GM21447 (cell line): ENCODE measurements at regions not wholly inside any gene's neighbourhood (a gene's known extent, or its start where the extent isn't known, plus 50 kb on each side); places are given as distances from the start of the nearest gene placed in this dataset.
"Not testable (repeated sequence)": the region's sequence is repeated elsewhere in the genome, so short reads cannot be mapped to it uniquely, and the experiment has no call there.

ENCODE experiments used
- ATAC-seq: cut with Tn5 transposase; IDR thresholded peaks from one replicate; pipeline ENCODE4 v1.9.1; 2021; ENCODE audit not compliant: unreplicated experiment

DNA sequence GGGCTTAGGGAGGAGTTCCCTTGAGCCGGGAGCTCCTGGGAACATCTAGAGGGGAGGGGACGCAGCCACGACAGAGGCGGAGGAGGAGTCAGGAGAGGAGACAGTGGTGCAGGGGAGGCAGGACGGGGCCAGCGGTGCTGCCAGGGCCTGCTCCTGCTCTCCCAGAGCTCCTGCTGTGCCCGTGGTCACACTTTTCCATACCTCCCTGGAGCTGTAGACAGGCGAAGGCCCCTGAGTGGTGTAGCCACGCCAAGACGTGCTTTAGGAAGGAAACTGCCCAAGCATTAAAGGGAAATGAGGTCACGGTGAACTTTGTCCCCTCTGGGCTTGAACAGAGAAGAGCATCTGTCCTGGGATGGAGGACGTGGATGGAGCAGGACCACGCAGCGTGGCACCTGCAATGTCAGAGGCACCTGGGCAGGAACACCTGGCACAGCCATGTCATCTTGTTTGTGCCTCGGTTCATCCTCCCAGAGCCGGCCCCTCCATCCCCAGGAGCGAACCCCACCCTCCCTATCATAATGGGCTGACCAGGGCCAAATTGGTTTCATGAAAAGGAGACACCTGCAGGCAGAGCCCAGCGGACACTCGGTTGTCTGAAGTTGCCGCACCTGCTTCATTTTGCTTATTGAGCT lies 239.5 kb upstream of the SFSWAP start:
- ATAC-seq: no peak

DNA sequence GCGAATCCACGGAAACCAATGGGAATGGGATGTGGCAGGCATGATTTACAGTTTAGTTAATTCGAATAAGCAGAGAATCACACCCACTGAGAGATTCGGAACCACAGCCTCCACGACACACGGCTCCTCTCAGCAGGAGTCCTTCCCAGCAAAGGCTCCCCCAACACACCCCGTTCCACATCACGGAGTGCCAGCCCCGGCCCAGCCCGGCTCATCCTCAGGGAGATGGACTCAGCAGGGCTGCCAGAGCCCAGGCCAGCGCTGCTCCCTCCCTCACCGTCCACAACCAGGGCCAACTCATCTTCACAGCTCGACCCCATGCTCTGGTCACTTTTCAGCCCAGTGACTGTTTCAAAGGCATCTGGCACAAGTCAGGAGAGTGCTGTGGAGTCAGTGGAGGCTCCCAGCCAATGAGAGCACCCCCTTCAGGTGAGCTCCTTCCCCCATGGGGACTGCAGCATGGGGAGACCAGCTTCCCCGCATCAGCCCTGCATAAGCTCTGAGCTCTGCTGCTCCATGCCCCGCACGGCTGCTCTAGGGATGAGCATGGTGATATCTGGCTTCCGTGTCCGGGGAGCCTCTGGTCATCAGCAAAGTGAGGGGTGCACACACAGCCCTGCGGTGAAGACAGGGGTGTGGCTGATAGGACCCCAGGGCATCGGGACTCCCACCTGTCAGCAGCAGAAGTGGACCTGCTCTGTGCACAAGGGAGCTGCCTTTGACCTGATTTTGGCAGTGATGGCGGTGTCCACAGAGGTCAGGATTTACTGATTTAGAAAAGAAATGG lies 238.8 kb upstream of the SFSWAP start:
- no peak for ATAC-seq

DNA sequence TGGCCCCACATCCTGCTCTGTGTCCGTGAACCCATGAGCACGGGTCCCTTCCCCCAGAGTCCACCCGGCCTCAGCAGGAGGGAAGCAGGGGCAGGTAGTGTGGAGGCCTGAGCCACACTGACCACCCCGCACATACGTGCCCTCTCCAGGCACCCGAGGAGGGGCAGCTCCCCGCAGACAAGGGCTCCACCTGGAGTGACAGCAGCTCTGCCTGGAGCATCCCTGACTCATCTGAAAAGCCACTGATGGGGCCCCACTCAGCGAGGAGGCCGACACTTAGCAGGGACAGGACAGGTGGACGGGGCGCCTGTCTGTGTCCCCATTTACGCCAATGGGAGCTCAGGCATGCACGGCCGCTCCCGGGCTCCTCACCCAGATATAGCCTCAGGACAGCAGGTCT lies 237.6 kb upstream of the SFSWAP start:
- ATAC-seq: no peak

DNA sequence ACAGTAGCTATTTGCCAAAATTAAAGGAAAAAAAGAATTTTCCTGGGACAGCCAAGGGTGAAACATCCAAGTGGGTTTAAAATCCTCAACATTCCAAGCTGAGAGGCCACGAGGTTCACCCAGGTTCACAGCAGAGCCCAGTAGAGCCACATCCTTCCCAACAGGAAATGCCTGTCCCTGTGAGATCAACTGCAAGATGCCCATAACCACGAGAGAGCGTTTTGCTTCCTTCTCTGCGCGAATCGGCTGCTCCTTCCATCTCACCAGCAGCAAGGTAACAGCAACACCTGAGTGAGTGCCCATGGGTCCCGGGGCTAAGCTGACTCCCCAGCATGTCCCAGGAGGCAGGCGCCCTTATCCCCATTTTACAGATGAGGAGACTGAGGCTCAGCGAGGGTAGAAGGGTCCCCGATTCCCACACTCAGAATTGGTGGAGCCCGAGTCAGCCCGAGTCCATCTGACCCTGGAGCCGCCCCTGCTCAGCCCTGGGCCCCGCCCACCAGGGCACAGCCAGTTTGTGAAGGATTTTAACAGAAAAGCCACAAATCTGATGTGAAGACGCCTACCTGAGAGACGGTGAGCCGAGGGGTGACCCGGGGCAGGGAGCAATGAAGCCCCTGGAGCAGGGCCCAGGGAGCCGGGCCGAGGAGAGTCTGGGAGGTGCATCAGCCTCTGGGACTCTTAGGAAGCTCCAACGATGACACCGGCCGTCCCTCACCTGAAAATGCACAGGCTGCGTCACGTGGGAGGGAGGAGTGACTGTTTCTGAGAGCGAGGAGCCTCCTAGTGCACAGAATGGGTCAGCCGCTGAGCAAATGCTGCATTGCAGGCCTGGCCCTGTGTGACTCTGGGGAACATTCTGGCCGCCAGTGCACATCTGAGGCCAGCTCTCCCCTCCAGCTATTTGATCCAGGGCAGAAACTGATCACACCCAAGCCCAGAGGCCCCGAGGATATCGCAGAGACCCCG lies 236.9 kb upstream of the SFSWAP start:
- no peak for ATAC-seq

DNA sequence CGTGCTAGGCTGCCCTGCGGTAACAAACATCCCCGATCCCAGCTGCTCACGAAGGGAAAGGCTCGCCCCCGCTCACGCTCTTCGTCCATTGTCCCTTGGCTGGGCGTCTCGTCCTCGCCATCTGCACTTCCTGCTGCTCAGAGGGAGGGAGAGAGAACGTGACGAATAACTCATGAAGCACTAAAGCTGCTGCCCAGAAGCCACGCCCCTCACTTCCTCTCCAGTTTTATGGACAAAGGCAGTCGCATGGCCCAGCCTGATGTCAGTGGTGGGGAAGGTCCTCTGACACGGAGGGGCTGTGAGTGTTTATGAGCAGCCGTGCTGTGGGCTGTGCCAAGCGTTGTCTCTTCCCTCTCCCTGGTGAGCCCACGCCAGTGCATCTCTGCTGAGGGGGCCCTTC lies 235.9 kb upstream of the SFSWAP start:
- not testable (repeated sequence) for ATAC-seq

DNA sequence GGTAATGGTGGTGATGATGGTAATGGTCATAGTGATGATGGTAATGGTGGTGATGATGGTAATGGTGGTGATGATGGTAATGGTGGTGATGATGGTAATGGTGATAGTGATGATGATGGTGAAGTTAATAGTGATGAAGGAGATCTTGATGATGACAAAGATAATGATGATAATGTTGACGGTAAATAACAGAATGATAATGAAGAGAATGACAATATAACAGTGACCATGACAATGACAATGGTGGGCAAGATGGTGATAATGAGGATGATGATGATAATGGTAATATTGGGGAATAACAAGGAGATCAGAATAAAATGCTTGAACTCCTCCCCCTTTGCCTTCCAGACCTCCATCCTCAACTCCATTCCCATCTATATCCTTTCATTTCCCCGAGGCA lies 233.3 kb upstream of the SFSWAP start:
- ATAC-seq: no peak

DNA sequence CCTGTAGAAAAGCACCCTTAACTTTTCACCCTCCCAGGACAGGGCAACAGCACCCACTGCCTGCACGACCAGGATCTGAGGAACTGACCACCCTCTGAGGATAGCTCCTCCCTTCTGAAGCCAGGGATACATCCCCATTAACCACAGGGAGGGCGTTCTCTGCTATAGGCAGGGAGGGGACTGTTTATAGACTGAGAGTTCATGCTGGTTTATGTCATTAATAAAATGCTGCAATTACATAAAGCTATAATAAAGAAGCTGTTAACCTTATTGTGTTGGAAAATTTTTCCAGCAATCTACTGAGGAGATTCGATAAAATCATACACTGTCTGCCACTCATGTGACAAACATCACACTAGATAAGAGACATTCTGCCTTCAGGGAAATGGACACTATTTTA lies 232.4 kb upstream of the SFSWAP start:
- ATAC-seq: no peak

DNA sequence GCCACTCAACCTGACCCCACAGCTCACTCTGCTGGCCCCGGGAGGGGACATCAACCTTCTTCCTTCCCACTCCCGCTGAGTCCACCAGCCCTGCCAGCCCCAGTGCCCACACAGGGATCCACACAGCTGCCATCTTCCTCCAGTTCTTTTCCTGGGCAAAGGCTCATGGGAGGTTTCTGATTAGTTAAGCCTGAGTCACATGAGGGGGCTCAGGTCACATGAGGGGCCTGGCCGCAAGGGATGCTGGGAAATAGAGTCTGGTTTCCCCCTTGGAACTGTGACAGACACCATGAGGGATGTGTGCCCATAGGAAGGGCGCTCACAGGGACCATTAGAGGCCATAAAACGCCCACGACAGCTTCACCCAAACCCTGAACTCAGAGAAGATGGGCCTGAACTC lies 228.7 kb upstream of the SFSWAP start:
- no peak for ATAC-seq

DNA sequence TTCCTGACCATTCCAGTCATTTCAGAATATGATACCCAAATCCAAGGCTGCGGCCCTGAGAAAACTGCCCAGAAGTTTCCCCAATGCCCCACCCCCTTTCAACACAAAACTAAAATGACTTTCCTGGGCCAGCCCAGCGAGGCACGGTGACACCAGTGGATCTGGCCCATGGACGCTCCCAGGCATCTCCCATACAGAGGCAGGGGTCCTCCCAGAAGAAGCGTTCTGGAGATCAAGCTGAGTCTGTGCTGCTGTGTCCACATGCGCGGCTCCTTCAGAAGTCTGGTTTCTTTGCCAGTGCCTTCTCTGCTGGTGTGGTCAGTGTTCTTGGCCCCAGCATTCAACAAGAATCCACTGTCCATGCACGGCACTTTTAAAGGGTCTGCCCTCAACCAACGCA lies 228.2 kb upstream of the SFSWAP start:
- no peak for ATAC-seq

DNA sequence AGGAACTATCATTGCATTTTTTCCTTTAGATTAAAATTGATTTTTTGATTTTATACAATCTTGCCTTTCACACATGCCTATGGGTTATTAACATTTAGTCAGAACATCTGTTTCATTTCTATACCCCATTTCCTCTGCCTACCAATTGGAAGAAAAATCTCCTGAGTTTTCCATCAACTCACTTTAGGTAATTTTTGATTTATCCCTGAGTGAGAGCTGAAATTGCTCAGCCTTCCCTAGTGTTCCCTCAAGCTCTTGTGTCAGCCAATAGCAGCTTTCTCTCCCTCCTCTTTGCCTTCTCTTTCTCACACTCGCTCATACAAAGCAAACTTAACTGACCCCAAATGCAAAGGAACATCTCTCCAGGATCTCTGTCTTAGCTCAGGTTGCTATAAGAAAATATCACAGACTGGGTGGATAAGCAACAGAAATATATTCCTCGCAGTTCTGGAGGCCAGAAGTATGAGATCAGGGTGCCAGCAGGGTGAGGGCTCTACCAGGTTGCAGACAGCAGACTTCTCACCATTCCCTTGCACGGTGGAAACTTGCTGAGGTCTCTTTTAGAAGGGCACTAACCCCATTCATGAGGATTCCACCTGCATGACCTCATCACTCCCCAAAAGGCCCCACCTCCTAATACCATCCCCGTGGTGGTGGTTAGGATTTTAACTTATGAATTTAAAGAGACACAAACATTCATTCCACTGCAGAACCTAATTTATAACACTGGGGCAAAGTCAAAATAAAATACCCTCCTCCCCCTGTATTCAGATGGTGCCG lies 224.2 kb upstream of the SFSWAP start:
- no peak for ATAC-seq

DNA sequence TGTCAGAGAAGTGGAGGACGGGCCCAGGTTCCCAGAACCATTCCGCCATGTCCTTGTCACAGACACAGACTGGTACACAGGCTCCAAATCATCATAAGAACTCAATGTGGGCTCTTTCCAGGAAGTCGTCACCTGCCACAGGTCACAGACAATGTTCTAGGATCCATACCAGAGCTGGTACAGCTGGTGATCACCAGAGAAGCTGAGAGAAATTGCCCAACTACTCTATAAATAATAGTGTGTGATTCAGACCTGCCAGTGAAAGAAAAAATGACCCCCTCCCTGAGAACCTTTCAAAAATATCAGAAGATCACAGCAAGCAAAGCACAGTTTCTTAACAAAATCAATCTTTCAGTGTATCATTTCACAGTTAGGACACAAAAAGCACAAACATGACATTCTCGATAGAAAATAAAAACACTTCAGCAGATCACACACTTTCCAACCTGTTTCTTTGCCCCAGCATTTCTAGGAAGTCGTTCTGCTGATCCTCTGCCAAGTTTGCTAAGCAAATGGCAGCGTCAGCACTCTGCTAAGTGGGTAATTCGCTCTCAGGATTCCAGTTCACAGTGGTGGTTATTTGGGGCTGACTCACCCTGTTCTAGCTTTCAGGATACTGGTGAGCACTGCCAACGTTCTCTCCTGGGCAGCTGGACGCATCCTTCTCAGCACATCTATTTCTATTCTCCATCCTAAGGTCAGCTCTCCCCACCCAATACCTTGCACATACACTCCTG lies 223.3 kb upstream of the SFSWAP start:
- ATAC-seq: no peak

DNA sequence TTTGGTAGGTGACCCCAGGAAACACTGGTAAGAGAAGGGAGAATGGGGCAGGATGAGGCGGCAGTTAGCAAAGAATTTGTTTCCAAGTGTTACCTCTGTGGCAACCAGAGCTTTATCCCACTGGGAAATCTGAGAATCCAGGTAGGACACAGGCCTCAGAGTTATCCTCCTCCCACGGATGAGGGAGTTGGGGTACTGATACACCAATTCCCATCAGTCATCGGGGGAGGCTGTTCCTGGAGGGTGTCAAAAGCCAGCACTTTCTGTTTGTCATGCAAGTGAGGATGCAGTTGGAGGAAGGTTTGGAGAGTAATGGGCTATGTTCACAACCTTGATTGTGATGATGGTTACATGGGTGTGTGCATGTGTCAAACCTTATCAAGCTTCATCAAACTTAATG lies 221.2 kb upstream of the SFSWAP start:
- ATAC-seq: no peak

DNA sequence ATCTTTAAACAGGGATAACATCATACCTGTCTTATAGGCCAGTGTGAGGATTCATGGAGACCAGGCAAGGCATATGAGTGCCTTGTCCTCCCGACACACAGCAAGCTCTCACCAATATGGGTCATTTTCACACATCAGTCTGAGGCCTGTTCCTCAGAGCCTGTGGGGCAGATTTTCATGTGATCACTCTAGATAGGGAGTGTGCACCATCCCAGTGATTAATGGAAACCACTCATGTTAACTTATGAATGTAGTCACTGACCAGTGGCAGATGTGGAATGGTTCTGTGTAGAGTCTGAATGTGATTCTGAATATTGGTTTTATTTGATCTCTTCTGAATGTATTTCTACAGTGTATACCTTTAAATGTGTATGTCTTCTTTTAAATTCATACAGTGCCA lies 219.7 kb upstream of the SFSWAP start:
- ATAC-seq: no peak

DNA sequence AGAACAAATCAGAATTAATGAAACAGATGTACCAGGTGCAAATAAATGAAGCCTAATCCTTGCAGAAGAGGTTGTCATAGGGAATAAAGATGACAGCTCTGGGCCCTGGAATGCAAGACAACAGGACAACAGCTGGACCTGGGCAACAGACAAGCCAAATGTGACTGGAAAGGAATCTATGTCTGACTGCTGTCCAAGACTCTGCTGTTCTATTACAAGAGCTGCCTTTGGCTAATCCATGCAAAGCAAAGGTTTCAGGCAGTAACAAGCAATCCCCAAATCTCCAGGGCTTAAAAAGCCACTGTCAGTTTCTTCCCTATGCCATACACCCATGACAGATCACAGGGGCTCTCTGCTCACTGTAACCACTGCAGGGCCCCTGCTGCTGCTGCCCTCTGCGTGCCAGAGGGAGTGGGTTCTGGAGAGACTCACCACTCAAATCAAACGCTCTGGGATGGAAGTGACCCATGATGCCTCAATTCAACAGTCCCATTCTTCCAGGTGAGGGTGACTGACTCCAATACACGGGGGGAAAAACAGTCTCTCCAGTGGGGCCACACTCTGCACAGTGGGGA lies 218.9 kb upstream of the SFSWAP start:
- no peak for ATAC-seq

DNA sequence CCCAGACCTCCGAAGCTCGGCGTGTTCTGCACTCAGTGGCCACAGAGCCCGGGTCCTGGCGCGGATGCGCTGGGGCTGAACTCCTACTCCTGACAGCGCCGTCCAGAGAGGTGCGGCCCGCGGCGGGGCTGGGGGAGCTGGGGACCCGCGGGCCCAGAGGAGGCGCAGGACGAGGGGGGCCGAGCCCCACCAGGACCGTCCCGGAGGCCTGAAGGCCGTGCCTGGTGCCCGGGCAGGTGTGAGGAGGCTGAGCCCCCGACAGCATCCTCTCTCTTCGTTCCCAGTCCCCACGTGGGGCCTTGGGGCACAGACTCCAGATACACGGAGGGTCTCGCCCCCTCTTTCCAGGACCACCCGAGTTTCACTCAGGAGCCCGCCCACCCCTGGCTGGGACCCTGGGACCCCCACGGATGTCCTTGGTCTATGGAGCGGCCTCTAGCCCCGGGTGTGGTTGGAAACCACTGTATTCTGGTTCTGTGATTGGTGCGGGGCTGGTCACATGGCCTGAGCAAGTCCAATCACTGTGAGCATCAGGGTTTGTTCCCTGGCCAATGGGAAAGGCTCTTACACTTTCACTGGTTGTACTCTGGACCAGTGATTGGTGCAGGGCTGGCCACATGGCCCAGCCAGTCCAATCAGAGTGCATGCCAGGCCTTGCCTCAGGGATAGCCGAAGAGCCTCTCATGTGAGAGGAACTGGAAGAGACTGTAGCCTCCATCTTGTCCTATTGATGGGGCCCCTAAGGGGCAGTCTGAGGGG lies 217.6 kb upstream of the SFSWAP start:
- no peak for ATAC-seq

DNA sequence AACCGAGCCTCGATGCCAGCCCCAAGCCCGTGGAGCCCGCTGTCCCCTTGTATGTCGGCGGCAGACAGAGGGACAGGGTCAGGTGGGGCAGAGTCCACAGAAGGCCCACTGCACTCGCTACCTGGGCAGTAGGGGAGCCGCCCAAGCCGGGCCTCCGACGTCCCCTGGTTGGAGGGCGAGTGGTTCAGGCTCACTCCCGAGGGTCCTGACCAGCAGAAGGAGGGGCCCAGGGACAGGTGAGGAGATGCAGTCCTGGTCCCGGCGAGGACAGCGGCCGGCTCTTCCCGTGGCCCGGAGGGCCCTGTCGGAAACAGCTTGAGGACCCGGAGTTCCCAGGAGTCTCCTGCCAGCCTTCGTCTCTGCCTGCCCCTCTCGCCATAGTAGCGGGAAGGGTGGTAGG lies 216.7 kb upstream of the SFSWAP start:
- no peak for ATAC-seq

DNA sequence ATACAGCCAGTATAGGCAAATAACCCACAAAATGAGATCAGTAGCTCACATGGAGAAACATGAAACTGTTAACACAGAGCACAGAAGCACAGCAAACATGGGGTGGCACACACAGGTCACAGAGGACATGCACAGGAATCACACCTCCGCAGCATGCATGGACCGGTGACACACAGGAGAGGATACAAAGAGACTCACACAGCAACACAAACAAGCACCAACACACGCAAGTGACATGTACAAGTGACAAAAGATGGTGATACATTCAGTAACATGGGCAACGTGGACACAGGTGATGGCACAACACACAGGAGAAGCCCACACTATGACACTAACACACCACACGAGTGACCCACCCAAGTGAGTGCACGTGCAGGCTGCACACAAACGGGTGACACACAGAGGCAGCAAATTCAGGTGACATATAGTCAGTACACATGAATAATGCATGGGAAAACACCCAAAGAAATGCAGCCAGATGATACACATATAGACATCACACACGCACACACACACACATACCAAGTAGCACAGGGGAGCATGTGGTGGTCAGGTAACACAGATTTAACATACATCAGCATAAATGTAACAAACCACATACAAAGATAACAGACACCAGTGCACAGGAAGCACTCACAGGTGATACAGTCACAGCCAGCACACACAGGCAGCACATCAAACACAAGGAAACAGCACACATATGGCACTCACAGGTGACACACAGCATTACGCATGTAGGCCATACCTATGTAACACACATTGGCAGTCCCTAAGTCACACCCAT lies 216.0 kb upstream of the SFSWAP start:
- no peak for ATAC-seq

DNA sequence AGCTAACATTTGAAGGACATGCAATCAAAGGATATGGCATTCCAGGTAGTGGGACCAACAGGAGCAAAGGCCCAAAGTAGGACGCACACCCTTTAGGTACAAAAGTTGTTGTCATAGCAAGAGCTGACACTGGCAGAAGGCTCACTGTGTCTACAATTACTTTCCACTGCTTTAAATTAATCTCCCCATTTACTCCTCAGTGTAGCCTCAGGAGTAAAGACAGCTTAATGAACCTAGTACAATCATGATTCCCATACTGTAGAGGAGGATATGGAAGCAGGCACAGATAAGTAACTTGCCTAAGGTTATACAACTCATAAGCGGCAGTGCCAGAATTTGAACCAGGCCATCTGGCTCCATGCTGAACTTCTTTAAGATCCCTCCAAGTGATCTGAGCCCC lies 212.9 kb upstream of the SFSWAP start:
- ATAC-seq: no peak
